ENCODE measurements at regions not wholly inside any gene's neighbourhood (a gene's known extent, or its start where the extent isn't known, plus 50 kb on each side); places are given as distances from the start of the nearest gene placed in this dataset.

GRCh38 chr1:58318157-58319005 is 228.1 kb downstream of the OMA1 start:
- H3K4me2 ChIP-seq (ENCODE audit: low read depth, low read length, poor library complexity, severe bottlenecking), result no peak overlapping the region
- H3K79me2 ChIP-seq (ENCODE audit: insufficient read depth, low read length), result no peaks in the 10 kb centered on the region
- no peak overlapping the region for H3K4me3 ChIP-seq (ENCODE audit: insufficient read depth, low read length, poor library complexity, severe bottlenecking)
- H3K9me2 ChIP-seq (replicated peaks; ENCODE audit: insufficient read depth, low read length), result no peaks in the 10 kb centered on the region
- H3K27me3 ChIP-seq (ENCODE audit: low read length), result no peaks in the 10 kb centered on the region
- H4K20me1 ChIP-seq (ENCODE audit: low read depth, low read length), result no peaks in the 10 kb centered on the region
- no peaks in the 10 kb centered on the region for H3F3A ChIP-seq (ENCODE audit: insufficient read depth)
- H2AFZ ChIP-seq (ENCODE audit: low read depth, low read length, severe bottlenecking), result no peak overlapping the region
- H3K9me3 ChIP-seq (ENCODE audit: insufficient read depth, low read length), result no peaks in the 10 kb centered on the region
- no peaks in the 10 kb centered on the region for H3K36me3 ChIP-seq (ENCODE audit: low read length)
- no peak overlapping the region for H3K27ac ChIP-seq (ENCODE audit: low read depth, low read length)
- TF ChIP-seq EZH2phosphoT487 (conservative IDR thresholded peaks at IDR 0.05; ENCODE audit: low read length), result no peak
- H3K9ac ChIP-seq (ENCODE audit: low read length), result no peak overlapping the region

- Histone ChIP-seq H3K4me2 (ENCODE audit: low read depth, low read length, poor library complexity, severe bottlenecking) (no peak overlapping the region), H3K36me3 (ENCODE audit: low read length) (no peaks in the 10 kb centered on the region), H3K79me2 (ENCODE audit: insufficient read depth, low read length) (no peaks in the 10 kb centered on the region), H2AFZ (ENCODE audit: low read depth, low read length, severe bottlenecking) (no peak overlapping the region), H3K27me3 (ENCODE audit: low read length) (no peaks in the 10 kb centered on the region), H3K9ac (ENCODE audit: low read length) (no peak overlapping the region), H3K4me3 (ENCODE audit: insufficient read depth, low read length, poor library complexity, severe bottlenecking) (no peak overlapping the region), H3K27ac (ENCODE audit: low read depth, low read length) (no peak overlapping the region), H4K20me1 (ENCODE audit: low read depth, low read length) (no peaks in the 10 kb centered on the region), H3F3A (ENCODE audit: insufficient read depth) (no peaks in the 10 kb centered on the region), H3K9me2 (replicated peaks; ENCODE audit: insufficient read depth, low read length) (no peaks in the 10 kb centered on the region), H3K9me3 (ENCODE audit: insufficient read depth, low read length) (no peaks in the 10 kb centered on the region)
- TF ChIP-seq EZH2phosphoT487 (conservative IDR thresholded peaks at IDR 0.05; ENCODE audit: low read length), result no peak
These were observed 228.8 kb downstream of the OMA1 start for GRCh38 chr1:58317694-58318093.

- Histone ChIP-seq H3K36me3 (ENCODE audit: low read length) (no peaks in the 10 kb centered on the region), H3K4me3 (ENCODE audit: insufficient read depth, low read length, poor library complexity, severe bottlenecking) (no peak overlapping the region), H3F3A (ENCODE audit: insufficient read depth) (no peaks in the 10 kb centered on the region), H3K27ac (ENCODE audit: low read depth, low read length) (no peak overlapping the region), H3K27me3 (ENCODE audit: low read length) (no peaks in the 10 kb centered on the region), H2AFZ (ENCODE audit: low read depth, low read length, severe bottlenecking) (no peak overlapping the region), H3K4me2 (ENCODE audit: low read depth, low read length, poor library complexity, severe bottlenecking) (no peak overlapping the region), H3K9ac (ENCODE audit: low read length) (no peak overlapping the region), H3K79me2 (ENCODE audit: insufficient read depth, low read length) (no peaks in the 10 kb centered on the region), H3K9me2 (replicated peaks; ENCODE audit: insufficient read depth, low read length) (no peaks in the 10 kb centered on the region), H4K20me1 (ENCODE audit: low read depth, low read length) (no peaks in the 10 kb centered on the region), H3K9me3 (ENCODE audit: insufficient read depth, low read length) (no peaks in the 10 kb centered on the region)
- TF ChIP-seq EZH2phosphoT487 (conservative IDR thresholded peaks at IDR 0.05; ENCODE audit: low read length), result no peak
These were observed 229.4 kb downstream of the OMA1 start for GRCh38 chr1:58317086-58317485.

GRCh38 chr1:58316141-58316540 is 230.4 kb downstream of the OMA1 start:
- Histone ChIP-seq H3F3A (ENCODE audit: insufficient read depth) (no peaks in the 10 kb centered on the region), H2AFZ (ENCODE audit: low read depth, low read length, severe bottlenecking) (no peak overlapping the region), H3K9me2 (replicated peaks; ENCODE audit: insufficient read depth, low read length) (no peaks in the 10 kb centered on the region), H3K27me3 (ENCODE audit: low read length) (no peaks in the 10 kb centered on the region), H3K79me2 (ENCODE audit: insufficient read depth, low read length) (no peaks in the 10 kb centered on the region), H3K36me3 (ENCODE audit: low read length) (no peaks in the 10 kb centered on the region), H3K9me3 (ENCODE audit: insufficient read depth, low read length) (no peaks in the 10 kb centered on the region), H4K20me1 (ENCODE audit: low read depth, low read length) (no peaks in the 10 kb centered on the region), H3K4me3 (ENCODE audit: insufficient read depth, low read length, poor library complexity, severe bottlenecking) (no peak overlapping the region), H3K27ac (ENCODE audit: low read depth, low read length) (no peak overlapping the region), H3K9ac (ENCODE audit: low read length) (no peak overlapping the region), H3K4me2 (ENCODE audit: low read depth, low read length, poor library complexity, severe bottlenecking) (no peak overlapping the region)
- TF ChIP-seq EZH2phosphoT487 (conservative IDR thresholded peaks at IDR 0.05; ENCODE audit: low read length), result no peak
- no peak for TF ChIP-seq CTCF (IDR thresholded peaks at IDR 0.05; ENCODE audit: insufficient read depth, low read length, poor library complexity, severe bottlenecking)
